Adipocyte (in vitro differentiated cells): ENCODE measurements at regions not wholly inside any gene's neighbourhood (a gene's known extent, or its start where the extent isn't known, plus 50 kb on each side); places are given as distances from the start of the nearest gene placed in this dataset.
"Not testable (repeated sequence)": the region's sequence is repeated elsewhere in the genome, so short reads cannot be mapped to it uniquely, and the experiment has no call there.

Experiments used
- DNase-seq: peaks from one replicate; pipeline ENCODE4 v3.0.0-alpha.2; 2015; ENCODE audit warnings: low read depth
- H3K27me3 ChIP-seq: replicated peaks from 2 replicates; pipeline ENCODE4 v1.7.0; 2013; ENCODE audit warnings: mild to moderate bottlenecking, low read length, moderate library complexity; ENCODE audit not compliant: control insufficient read depth, insufficient read depth
- H3K36me3 ChIP-seq: 2 replicates; pipeline ENCODE4 v1.7.0; 2013; ENCODE audit warnings: low read length, mild to moderate bottlenecking, moderate library complexity; ENCODE audit not compliant: control insufficient read depth, insufficient read depth, severe bottlenecking
- H3K4me1 ChIP-seq: 2 replicates; pipeline ENCODE4 v1.7.0; 2013; ENCODE audit warnings: mild to moderate bottlenecking, low read length, moderate library complexity; ENCODE audit not compliant: control insufficient read depth, insufficient read depth
- H3K4me3 ChIP-seq: 2 replicates; pipeline ENCODE4 v1.7.0; 2013; ENCODE audit warnings: mild to moderate bottlenecking, low read length, moderate library complexity
- H3K9ac ChIP-seq: 2 replicates; pipeline ENCODE4 v1.7.0; 2013; ENCODE audit warnings: mild to moderate bottlenecking, low read length, moderate library complexity
- H3K9me3 ChIP-seq: 2 replicates; pipeline ENCODE4 v1.7.0; 2013; ENCODE audit warnings: mild to moderate bottlenecking, low read length, moderate library complexity; ENCODE audit not compliant: control insufficient read depth

- no peaks in the 10 kb centered on the region for H3K36me3 ChIP-seq
- no peaks in the 10 kb centered on the region for H3K27me3 ChIP-seq
- no peak overlapping the region for H3K9ac ChIP-seq
- no peak for DNase-seq
- no peak overlapping the region for H3K4me3 ChIP-seq
- H3K9me3 ChIP-seq, result no peaks in the 10 kb centered on the region
- H3K4me1 ChIP-seq, result no peaks in the 10 kb centered on the region
These were observed 441.6 kb downstream of the TDRD3 start for GRCh38 chr13:60838581-60838980.

GRCh38 chr13:60837806-60838205 is 440.8 kb downstream of the TDRD3 start:
- DNase-seq, result peak; percentile 9

DNA sequence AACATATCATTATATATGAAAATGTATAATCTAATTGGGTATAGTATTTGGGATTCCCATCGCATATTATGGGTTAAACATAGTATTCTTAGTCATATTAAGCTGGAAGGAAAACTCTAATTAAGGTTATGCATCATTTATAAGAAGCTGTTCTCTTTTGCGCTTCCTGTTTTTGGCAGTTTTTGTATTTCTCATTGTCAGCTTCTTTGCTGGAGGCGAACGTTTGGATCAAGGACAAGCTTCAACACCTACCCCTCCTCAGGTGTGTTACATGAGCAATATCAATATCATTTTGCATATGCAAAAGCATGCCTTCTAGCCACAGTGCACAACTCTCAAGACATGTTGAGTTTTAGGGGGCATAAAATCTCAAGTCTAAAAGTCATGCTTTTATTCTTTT is 439.8 kb downstream of the TDRD3 start:
- Histone ChIP-seq H3K9ac (no peak overlapping the region), H3K27me3 (no peaks in the 10 kb centered on the region), H3K4me1 (no peaks in the 10 kb centered on the region), H3K36me3 (no peaks in the 10 kb centered on the region), H3K4me3 (no peak overlapping the region), H3K9me3 (no peaks in the 10 kb centered on the region)
- DNase-seq, result no peak

More at GRCh38 chr13:60837806-60838205, 440.8 kb downstream of the TDRD3 start:
- H3K9ac ChIP-seq, result no peak overlapping the region
- H3K27me3 ChIP-seq, result no peaks in the 10 kb centered on the region
- H3K4me1 ChIP-seq, result no peaks in the 10 kb centered on the region
- H3K36me3 ChIP-seq, result no peaks in the 10 kb centered on the region
- H3K4me3 ChIP-seq, result no peak overlapping the region
- no peaks in the 10 kb centered on the region for H3K9me3 ChIP-seq

DNA sequence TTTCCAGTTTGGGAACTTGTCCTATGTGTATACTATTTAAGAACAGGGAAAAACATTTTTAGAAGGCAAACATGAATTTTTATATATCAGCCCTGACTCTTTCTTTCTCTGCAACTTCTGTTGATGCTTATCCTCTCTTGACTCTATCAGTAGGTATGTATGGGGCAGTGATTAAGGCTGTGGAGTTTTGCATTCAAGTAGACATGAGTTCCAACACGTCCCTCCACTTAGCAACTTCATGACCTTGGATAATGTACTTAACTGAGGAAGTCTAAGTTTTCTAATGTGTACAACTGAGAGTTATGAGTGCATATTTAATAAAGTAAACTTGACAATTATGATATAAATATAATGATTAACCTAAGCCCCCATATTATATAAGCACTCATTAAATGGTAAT is 414.6 kb downstream of the TDRD3 start:
- DNase-seq, result no peak
- no peaks in the 10 kb centered on the region for H3K27me3 ChIP-seq
- no peak overlapping the region for H3K4me3 ChIP-seq
- no peak overlapping the region for H3K9ac ChIP-seq
- no peaks in the 10 kb centered on the region for H3K4me1 ChIP-seq
- no peaks in the 10 kb centered on the region for H3K9me3 ChIP-seq
- H3K36me3 ChIP-seq, result no peaks in the 10 kb centered on the region

DNA sequence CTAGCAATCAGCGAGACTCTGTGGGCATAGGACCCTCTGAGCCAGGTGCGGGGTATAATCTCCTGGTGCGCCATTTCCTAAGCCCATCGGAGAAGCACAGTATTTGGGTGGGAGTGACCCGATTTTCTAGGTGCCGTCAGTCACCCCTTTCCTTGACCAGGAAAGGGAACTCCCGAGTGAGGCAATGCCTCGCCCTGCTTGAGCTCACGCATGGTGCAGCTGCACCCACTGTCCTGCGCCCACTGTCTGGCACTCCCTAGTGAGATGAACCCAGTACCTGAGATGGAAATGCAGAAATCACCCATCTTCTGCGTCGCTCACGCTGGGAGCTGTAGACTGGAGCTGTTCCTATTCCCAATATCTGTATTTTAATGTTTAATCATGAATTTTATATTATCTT is 408.6 kb downstream of the TDRD3 start:
- not testable (repeated sequence) for H3K9me3 ChIP-seq, H3K4me3 ChIP-seq, H3K36me3 ChIP-seq, DNase-seq, H3K4me1 ChIP-seq, H3K9ac ChIP-seq, H3K27me3 ChIP-seq

GRCh38 chr13:60798503-60798902 is 401.5 kb downstream of the TDRD3 start:
- H3K27me3 ChIP-seq, result no peaks in the 10 kb centered on the region
- H3K4me3 ChIP-seq, result no peak overlapping the region
- H3K4me1 ChIP-seq, result no peaks in the 10 kb centered on the region
- H3K9ac ChIP-seq, result no peak overlapping the region
- no peak for DNase-seq
- H3K9me3 ChIP-seq, result no peaks in the 10 kb centered on the region
- no peaks in the 10 kb centered on the region for H3K36me3 ChIP-seq

GRCh38 chr13:60797112-60797511 is 400.1 kb downstream of the TDRD3 start:
- Histone ChIP-seq H3K9ac (no peak overlapping the region), H3K4me1 (no peaks in the 10 kb centered on the region)

DNA sequence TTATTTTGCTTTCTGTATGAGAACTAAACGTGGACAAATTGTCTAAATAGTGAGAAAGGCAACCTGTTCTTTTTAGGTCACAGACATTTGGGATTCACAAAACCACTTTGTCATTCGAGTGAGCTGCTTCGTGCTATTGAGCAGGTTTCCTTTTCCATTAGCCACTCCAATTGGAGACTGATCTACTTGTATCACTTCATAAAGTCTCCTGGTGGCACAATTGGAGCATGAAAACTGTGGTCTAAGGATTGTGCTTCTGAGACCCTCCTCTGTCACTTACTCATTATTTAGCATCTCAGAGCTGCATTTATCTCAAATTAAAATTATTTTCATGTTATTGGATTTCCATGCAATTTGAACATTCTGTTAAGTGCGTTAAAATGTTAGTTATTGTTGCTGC is 397.7 kb downstream of the TDRD3 start:
- DNase-seq, result no peak
- Histone ChIP-seq H3K4me3 (no peak overlapping the region), H3K9ac (no peak overlapping the region), H3K36me3 (no peaks in the 10 kb centered on the region), H3K4me1 (no peaks in the 10 kb centered on the region), H3K9me3 (no peaks in the 10 kb centered on the region), H3K27me3 (no peaks in the 10 kb centered on the region)

More at GRCh38 chr13:60797112-60797511, 400.1 kb downstream of the TDRD3 start:
- Histone ChIP-seq H3K9me3 (no peaks in the 10 kb centered on the region), H3K4me3 (no peak overlapping the region), H3K36me3 (no peaks in the 10 kb centered on the region), H3K27me3 (no peaks in the 10 kb centered on the region)
- no peak for DNase-seq

- no peak overlapping the region for H3K4me3 ChIP-seq
- no peak overlapping the region for H3K9ac ChIP-seq
- DNase-seq, result no peak
- H3K4me1 ChIP-seq, result no peaks in the 10 kb centered on the region
- no peaks in the 10 kb centered on the region for H3K27me3 ChIP-seq
- no peaks in the 10 kb centered on the region for H3K9me3 ChIP-seq
- no peaks in the 10 kb centered on the region for H3K36me3 ChIP-seq
These were observed 393.6 kb downstream of the TDRD3 start for GRCh38 chr13:60790620-60791019.

GRCh38 chr13:60788156-60788829 is 391.3 kb downstream of the TDRD3 start:
- Histone ChIP-seq H3K4me3 (no peak overlapping the region), H3K36me3 (no peaks in the 10 kb centered on the region), H3K9ac (no peak overlapping the region), H3K27me3 (no peaks in the 10 kb centered on the region), H3K4me1 (no peaks in the 10 kb centered on the region), H3K9me3 (no peaks in the 10 kb centered on the region)
- no peak for DNase-seq

- no peaks in the 10 kb centered on the region for H3K9me3 ChIP-seq
- DNase-seq, result no peak
- no peak overlapping the region for H3K4me3 ChIP-seq
- no peaks in the 10 kb centered on the region for H3K4me1 ChIP-seq
- no peak overlapping the region for H3K9ac ChIP-seq
- H3K27me3 ChIP-seq, result no peaks in the 10 kb centered on the region
- H3K36me3 ChIP-seq, result no peaks in the 10 kb centered on the region
These were observed 390.1 kb downstream of the TDRD3 start for GRCh38 chr13:60787083-60787482.

GRCh38 chr13:60772726-60773125 is 375.7 kb downstream of the TDRD3 start:
- no peak for DNase-seq
- Histone ChIP-seq H3K9ac (no peak overlapping the region), H3K4me1 (no peaks in the 10 kb centered on the region), H3K4me3 (no peak overlapping the region), H3K27me3 (no peaks in the 10 kb centered on the region), H3K36me3 (no peaks in the 10 kb centered on the region), H3K9me3 (peaks cover 1% of the 10 kb centered on the region)
